ENCODE measurements at regions not wholly inside any gene's neighbourhood (a gene's known extent, or its start where the extent isn't known, plus 50 kb on each side); places are given as distances from the start of the nearest gene placed in this dataset.

- H3K9me3 Mint-ChIP-seq (ENCODE audit: insufficient read depth) = peaks cover 6% of the 10 kb centered on the region
- H3K4me1 Mint-ChIP-seq = no peaks in the 10 kb centered on the region
- CTCF ChIA-PET = no interaction called here
- Histone ChIP-seq H3K4me2 (replicated peaks; ENCODE audit: low read depth, low read length, poor library complexity, severe bottlenecking) (no peak overlapping the region), H3K9me3 (ENCODE audit: control extremely low read depth in 1 of 3, control insufficient read depth in 2 of 3, insufficient read depth in 1 of 3, low read length in 2 of 3) (no peaks in the 10 kb centered on the region), H3K36me3 (replicated peaks in 1 of 2; ENCODE audit: control extremely low read depth in 1 of 2, control insufficient read depth in 1 of 2, extremely low read depth in 1 of 2, insufficient read depth in 2 of 2, low read length in 1 of 2) (no peaks in the 10 kb centered on the region), H3K27ac (ENCODE audit: low read length in 2 of 2) (no peak overlapping the region), H3K27me3 (replicated peaks in 1 of 4; ENCODE audit: control extremely low read depth in 1 of 4, control insufficient read depth in 3 of 4, insufficient read depth in 4 of 4, low read length in 3 of 4) (peaks cover 0 to 5% (median under 1%) of the 10 kb centered on the region in 4 experiments), H3K4me3 (ENCODE audit: control extremely low read depth in 1 of 5, extremely low read depth in 1 of 5, insufficient read depth in 1 of 5, low read depth in 2 of 5, low read length in 4 of 5) (no peak overlapping the region), H3K4me1 (ENCODE audit: control insufficient read depth in 2 of 2, insufficient read depth in 2 of 2, low read length in 2 of 2) (no peaks in the 10 kb centered on the region), H4K20me1 (ENCODE audit: control insufficient read depth, insufficient read depth, low read length, poor library complexity, severe bottlenecking) (no peaks in the 10 kb centered on the region), H3K9ac (ENCODE audit: low read length) (no peak overlapping the region), H2AFZ (ENCODE audit: insufficient read depth, low read depth, low read length, poor library complexity, severe bottlenecking) (no peak overlapping the region), H3K79me2 (ENCODE audit: control insufficient read depth, insufficient read depth, low read length) (no peaks in the 10 kb centered on the region)
- H3K27ac Mint-ChIP-seq = no peak overlapping the region
- TF ChIP-seq EZH2 (IDR thresholded peaks at IDR 0.05; ENCODE audit: borderline replicate concordance, insufficient read depth, low read depth, low read length, poor library complexity, severe bottlenecking) (no peak), CTCF (IDR thresholded peaks at IDR 0.05) (no peak)
- H3K27me3 Mint-ChIP-seq = peaks cover 22% of the 10 kb centered on the region
- no peak overlapping the region for H3K4me3 Mint-ChIP-seq
- 67% methylated on average over 1 of the region's 3 CpGs for whole genome bisulfite sequencing (ENCODE audit: insufficient coverage)
- intact Hi-C loops (cut with micrococcal nuclease) = no loop called here
- ATAC-seq (ENCODE audit: low read depth) = no peak
- POLR2A ChIA-PET = no interaction called here
- no peak for DNase-seq
These were observed 355.1 kb upstream of the ZMIZ1 start for GRCh38 chr10:78713659-78714058.

GRCh38 chr10:78714225-78714624 lies 354.5 kb upstream of the ZMIZ1 start:
- no peaks in the 10 kb centered on the region for H3K4me1 Mint-ChIP-seq
- TF ChIP-seq CTCF (IDR thresholded peaks at IDR 0.05) (no peak), EZH2 (IDR thresholded peaks at IDR 0.05; ENCODE audit: borderline replicate concordance, insufficient read depth, low read depth, low read length, poor library complexity, severe bottlenecking) (no peak)
- no peaks in the 10 kb centered on the region for H3K79me2 ChIP-seq (ENCODE audit: control insufficient read depth, insufficient read depth, low read length)
- H3K9me3 Mint-ChIP-seq (ENCODE audit: insufficient read depth) = peaks cover 6% of the 10 kb centered on the region
- ATAC-seq (ENCODE audit: low read depth) (no peak), DNase-seq (no peak)
- H4K20me1 ChIP-seq (ENCODE audit: control insufficient read depth, insufficient read depth, low read length, poor library complexity, severe bottlenecking) = no peaks in the 10 kb centered on the region
- no peak overlapping the region for H3K27ac Mint-ChIP-seq
- H2AFZ ChIP-seq (ENCODE audit: insufficient read depth, low read depth, low read length, poor library complexity, severe bottlenecking) = no peak overlapping the region
- peaks cover 0 to 5% (median under 1%) of the 10 kb centered on the region in 4 experiments for H3K27me3 ChIP-seq (replicated peaks in 1 of 4; ENCODE audit: control extremely low read depth in 1 of 4, control insufficient read depth in 3 of 4, insufficient read depth in 4 of 4, low read length in 3 of 4)
- no peaks in the 10 kb centered on the region for H3K36me3 ChIP-seq (replicated peaks in 1 of 2; ENCODE audit: control extremely low read depth in 1 of 2, control insufficient read depth in 1 of 2, extremely low read depth in 1 of 2, insufficient read depth in 2 of 2, low read length in 1 of 2)
- H3K9me3 ChIP-seq (ENCODE audit: control extremely low read depth in 1 of 3, control insufficient read depth in 2 of 3, insufficient read depth in 1 of 3, low read length in 2 of 3) = no peaks in the 10 kb centered on the region
- H3K4me1 ChIP-seq (ENCODE audit: control insufficient read depth in 2 of 2, insufficient read depth in 2 of 2, low read length in 2 of 2) = no peaks in the 10 kb centered on the region
- H3K27me3 Mint-ChIP-seq = peaks cover 20% of the 10 kb centered on the region
- no peak overlapping the region for H3K9ac ChIP-seq (ENCODE audit: low read length)
- no peak overlapping the region for H3K4me2 ChIP-seq (replicated peaks; ENCODE audit: low read depth, low read length, poor library complexity, severe bottlenecking)
- CTCF ChIA-PET = no interaction called here
- no peak overlapping the region for H3K27ac ChIP-seq (ENCODE audit: low read length in 2 of 2)
- intact Hi-C loops (cut with micrococcal nuclease) = no loop called here
- POLR2A ChIA-PET = no interaction called here
- no peak overlapping the region for H3K4me3 ChIP-seq (ENCODE audit: control extremely low read depth in 1 of 5, extremely low read depth in 1 of 5, insufficient read depth in 1 of 5, low read depth in 2 of 5, low read length in 4 of 5)
- H3K4me3 Mint-ChIP-seq = no peak overlapping the region
- WGBS (ENCODE audit: insufficient coverage) = no CpG with 5 or more reads among the region's 2 CpGs
